HL-60/S4 treated with phorbol 12-myristate 13-acetate at 8.2 ng/mL for 4 days and 3 days (cell line): ENCODE measurements at regions not wholly inside any gene's neighbourhood (a gene's known extent, or its start where the extent isn't known, plus 50 kb on each side); places are given as distances from the start of the nearest gene placed in this dataset.

Experiments used
- in situ Hi-C: fragments of 300-500 bp; cut with MboI; formaldehyde crosslinking; loops from 2 replicates; pipeline ENCODE4 v1.15.0; 2022; ENCODE audit warnings: low sequenced_read_pairs

DNA sequence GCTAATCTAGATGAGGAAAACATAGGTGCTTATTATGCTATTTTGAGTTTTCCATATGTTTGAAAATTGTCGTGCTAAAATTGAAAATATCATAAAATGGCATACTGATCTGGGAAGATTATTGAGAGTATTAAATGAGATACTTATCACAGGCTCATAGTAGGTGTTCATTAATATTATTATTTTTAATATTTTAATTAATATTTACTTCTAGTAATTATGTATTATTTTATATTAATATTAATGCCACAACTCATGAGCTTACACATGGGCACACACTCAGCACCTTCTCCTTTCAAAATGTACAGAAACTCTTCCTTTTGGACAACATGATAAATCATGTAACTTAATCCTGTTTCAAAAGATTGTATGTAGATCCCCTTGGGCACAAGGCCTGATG is 223.6 kb downstream of the RAB28 start:
- in situ Hi-C loops = no loop called here

GRCh38 chr4:13250263-13250662 is 233.9 kb downstream of the RAB28 start:
- in situ Hi-C loops = no loop called here

DNA sequence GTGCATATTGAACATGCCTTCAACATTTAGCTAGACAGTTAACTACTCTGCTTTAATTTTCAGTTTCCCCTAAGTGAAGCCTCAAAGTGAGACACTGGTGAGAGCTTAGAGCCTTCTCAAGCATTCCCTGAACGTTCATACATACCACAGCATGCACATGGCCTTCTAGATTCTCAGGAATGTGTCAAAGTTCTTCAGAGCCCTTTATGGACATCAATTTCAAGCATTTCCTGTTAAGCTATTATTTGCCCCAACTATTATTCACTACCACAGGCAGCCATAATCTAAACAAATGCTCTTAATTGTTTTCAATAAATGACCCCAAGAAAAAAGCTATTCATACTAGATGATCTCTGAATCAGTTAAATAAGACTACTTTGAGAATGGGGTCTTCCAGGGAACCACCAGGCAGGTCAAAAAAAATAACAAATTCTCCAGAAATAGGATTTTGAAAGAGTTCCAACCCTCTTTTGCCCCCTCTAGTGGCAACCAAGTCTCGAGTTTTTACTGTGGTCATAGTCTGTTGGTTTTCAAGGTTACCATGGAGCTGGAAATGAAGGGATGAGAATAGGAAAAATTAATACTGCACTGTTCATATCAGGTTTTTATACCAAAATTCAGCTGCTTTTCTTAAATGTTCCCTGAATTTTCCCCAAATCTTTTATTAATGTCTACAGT is 235.4 kb downstream of the RAB28 start:
- in situ Hi-C loops = no loop called here

DNA sequence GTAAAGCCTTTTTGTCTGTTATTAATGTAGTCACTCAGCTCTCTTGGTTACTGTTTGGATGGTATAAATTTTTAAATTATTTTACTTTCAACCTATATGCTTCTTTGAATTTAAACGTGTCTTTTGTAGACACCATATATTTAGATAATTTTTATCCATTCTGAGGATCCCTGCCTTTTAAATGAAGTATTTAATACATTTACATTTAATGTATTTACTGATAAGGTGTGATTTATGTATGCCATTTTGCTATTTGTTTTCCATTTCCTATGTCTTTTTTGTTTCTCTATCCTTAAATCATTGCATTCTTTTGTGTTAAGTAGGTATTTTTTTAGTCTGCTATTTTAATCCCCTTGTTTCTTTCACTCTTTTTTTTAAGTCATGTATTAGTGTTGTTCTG is 238.0 kb downstream of the RAB28 start:
- in situ Hi-C loops = no loop called here

DNA sequence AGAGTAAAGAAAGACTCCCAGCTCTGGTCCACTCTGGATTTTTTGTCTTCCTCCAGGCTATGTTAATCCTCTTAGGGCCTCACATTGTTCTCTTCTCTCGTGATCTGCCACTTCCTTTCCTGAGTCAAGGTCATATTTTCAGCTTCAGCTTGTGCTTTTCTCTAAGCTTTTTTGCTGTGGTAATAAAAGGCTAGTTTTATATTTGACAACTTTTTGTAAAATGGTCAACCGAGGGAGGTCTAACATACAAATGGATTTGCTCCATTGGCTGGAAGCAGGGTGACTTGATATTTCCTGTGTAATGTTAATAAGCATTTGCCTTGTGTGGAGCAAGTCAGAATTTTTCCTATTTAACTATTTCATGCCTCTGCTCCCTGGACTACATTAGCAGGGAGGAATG is 239.7 kb downstream of the RAB28 start:
- in situ Hi-C loops = no loop called here

DNA sequence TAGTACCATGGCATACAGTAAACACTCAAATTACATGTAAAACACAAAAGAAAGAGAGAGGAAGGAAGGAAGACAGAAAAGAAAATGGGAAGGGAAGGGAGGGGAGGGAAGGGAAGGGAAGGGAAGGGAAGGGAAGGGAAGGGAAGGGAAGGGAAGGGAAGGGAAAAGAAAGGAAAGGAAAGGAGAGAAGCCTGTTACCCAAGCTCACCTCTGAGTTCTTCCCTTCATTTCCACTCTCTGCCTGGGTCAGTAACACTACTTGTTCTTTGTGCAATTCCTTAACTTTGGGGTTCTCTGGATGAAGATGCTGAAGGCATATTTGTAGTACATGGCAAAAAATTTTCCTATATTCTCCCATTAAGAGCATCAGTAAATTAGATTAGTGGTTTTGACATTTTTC is 241.0 kb downstream of the RAB28 start:
- in situ Hi-C loops = no loop called here

GRCh38 chr4:13240066-13240465 is 244.1 kb downstream of the RAB28 start:
- in situ Hi-C loops = no loop called here

- in situ Hi-C loops = no loop called here
Measured at GRCh38 chr4:13238936-13239335, 245.2 kb downstream of the RAB28 start.

- in situ Hi-C loops = no loop called here
Measured at GRCh38 chr4:13236485-13236884, 247.7 kb downstream of the RAB28 start.

DNA sequence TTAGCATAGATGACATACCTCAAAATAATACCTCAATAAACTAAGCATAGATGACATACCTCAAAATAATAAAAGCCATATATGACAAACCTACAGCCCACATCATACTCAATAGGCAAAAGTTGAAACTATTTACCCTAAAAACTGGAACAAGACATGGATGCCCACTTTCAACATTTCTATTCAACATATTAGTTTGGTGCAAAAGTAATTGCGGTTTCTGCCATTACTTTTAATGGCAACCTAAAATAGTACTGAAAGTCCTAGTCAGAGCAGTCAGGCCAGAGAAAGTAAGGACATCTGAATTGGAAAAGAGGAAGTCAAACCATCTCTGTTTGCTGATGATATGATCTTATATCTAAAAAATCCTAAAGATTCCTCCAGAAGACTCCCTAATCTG is 250.4 kb downstream of the RAB28 start:
- in situ Hi-C loops = no loop called here

DNA sequence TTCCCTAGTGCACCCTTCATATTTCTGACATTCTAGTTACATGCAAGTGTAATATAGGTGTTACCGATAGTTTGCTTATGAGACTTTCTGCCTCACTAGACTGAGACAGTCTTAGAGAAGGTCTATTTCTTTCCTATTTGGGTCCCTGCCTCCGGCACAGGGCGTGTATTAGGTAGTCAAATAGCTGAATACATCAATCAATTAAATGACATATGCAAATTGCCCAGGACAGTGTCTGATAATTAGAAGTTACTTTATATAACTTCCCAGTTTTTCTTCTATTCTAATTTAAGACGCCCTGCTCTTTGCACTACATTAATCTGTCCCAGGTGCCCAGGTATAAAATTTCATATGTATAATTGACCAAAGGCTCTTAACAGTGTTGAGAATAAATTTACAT is 264.2 kb downstream of the RAB28 start:
- in situ Hi-C loops = no loop called here

- in situ Hi-C loops = no loop called here
Measured at GRCh38 chr4:13218326-13218958, 265.7 kb downstream of the RAB28 start.

DNA sequence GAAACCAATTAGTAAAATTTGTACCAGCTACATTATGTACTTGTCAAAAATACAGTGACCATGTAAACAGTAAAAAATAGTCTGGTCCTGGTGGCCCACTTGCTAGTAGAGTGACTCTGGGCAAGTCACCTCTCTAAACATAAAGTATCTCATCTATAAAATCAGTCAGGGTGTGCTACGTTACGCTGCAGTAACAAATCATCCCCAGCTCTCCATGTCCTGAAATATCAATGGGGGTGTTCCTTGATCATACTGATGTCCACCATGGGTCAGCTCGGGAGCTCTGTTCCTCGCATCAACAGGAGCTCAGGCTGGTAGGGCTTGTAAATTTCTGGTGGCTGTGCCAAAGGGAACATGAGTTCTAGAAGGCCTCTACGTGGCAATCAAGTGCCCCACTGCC is 268.6 kb downstream of the RAB28 start:
- in situ Hi-C loops = no loop called here

GRCh38 chr4:13212936-13213335 is 271.2 kb downstream of the RAB28 start:
- in situ Hi-C loops = no loop called here

DNA sequence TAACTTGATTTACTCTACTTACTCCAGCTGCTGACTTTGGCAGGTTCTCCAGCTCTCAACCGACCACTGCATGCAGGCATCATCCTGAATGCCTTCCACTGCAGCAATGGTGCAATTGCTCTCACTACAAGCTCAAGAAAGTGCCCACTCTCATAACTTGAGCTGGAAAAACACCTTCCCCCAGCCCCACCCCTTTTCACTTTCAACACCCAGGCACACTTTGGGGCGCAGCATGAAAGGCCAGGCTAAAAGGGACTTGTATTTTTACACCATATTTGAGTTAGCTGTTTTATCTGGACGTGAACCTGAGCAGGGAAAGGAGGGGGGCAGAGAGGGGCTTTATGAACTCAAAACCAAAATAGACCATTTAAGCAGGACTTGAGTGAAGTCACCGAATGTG is 274.5 kb downstream of the RAB28 start:
- in situ Hi-C loops = no loop called here

GRCh38 chr4:13208558-13209193 is 275.5 kb downstream of the RAB28 start:
- in situ Hi-C loops = no loop called here

- in situ Hi-C loops = no loop called here
Measured at GRCh38 chr4:13207226-13207625, 276.9 kb downstream of the RAB28 start.

DNA sequence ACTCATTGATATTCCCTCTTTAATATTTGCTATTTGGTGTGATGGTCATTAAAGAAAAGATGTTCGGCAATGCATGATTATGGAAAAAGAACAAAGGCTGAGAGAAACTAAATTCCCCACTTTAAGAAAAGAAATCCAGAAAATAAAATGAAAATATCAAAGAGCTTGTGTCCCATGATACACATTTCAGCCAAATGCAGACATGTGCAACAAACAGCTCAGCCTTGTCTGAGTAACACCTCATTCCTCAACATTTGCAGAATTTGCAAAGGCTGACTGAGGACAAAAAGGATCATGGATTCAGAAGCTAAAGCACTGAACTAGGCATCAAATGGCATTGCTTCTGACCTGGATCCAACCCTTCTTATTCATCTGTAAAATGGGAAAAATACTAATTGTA is 281.0 kb downstream of the RAB28 start:
- in situ Hi-C loops = no loop called here

DNA sequence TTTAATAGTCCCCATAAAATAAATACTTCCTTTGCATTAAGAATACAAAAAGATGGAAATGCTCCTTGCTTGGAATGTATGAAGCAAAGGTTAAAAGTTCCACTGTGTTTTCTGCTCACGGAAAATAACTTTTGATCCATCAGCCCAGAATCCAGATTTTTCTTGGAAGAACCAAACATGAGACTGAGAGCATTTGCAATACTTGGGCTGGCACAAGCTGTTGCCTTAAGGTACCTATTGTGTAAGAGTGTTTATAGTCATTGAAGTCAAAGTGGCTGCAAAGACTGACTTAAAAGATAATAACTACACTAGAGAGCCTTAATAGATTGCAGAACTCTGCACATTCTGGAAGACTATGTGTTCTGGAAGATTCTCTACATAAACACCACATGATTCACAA is 281.4 kb downstream of the RAB28 start:
- in situ Hi-C loops = no loop called here

GRCh38 chr4:13201241-13201640 is 282.9 kb downstream of the RAB28 start:
- in situ Hi-C loops = no loop called here

GRCh38 chr4:13196721-13197120 is 287.4 kb downstream of the RAB28 start:
- in situ Hi-C loops = no loop called here

- in situ Hi-C loops = no loop called here
Measured at GRCh38 chr4:13193662-13194061, 290.5 kb downstream of the RAB28 start.
